SKM-1 treated with dmso at 0.1 percent for 144 hours (cell line): ENCODE measurements at regions not wholly inside any gene's neighbourhood (a gene's known extent, or its start where the extent isn't known, plus 50 kb on each side); places are given as distances from the start of the nearest gene placed in this dataset.
A peak's percentile ranks its signal among the peaks of the same experiment; 100 is the strongest.

Source experiments
- DNase-seq: peaks from one replicate; lab custom pipeline; 2025; ENCODE audit not compliant: unreplicated experiment; lab: John Stamatoyannopoulos, UW

DNA sequence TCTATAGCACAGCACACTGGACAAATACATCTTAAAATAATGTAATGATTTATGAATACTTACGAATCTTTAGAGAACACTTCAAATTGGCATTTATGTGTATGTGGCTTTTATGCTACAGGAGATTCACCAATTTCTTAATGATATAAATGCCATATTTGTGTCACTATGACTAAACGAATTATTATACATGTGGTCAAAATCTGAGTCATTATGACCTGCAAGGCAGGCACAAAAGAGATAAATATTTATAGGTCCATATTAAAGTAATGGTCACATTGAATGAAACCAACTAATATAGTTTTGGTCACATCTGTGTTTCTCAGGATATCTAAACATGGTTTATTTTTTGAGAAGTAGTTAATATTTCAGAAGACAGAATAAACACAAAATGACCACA lies 232.3 kb upstream of the SEMA6D start:
- DNase-seq: no peak

DNA sequence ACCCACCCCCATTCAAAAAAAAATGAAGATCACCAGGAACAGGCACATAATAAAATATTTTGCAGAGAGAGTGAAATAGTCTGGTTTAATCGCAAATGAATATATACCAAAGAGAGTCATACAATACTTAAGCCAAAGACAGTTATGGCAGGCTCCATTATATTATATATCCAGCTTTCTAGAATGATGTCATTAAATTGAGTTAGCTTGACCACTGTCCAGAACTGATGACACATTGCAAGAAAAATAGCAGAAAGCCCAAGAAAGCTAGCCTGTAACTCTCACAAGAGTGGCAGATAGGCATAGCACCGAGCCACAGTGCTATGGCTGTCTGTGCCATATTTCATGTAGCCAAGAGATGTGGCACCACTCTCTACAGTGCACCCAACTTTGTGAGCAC lies 231.9 kb upstream of the SEMA6D start:
- DNase-seq: no peak

DNA sequence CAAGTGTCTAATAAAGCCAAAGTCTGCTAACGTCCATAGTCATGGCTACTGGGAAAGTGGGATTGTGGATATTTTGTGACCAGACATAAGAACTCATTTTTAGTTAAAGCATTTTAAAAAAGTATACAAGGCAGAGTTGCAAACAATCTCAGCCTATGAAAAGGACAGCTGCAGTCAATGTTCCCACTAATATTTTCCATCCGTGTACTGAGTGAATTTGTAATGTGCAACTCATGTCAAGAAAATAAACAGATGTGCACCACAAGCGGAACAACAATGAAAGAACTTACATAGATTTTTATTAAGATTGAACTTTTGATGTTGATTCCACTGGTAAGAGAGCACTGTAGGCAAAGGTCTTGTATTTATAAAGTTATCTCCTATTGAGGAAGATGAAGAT lies 231.3 kb upstream of the SEMA6D start:
- DNase-seq: no peak

DNA sequence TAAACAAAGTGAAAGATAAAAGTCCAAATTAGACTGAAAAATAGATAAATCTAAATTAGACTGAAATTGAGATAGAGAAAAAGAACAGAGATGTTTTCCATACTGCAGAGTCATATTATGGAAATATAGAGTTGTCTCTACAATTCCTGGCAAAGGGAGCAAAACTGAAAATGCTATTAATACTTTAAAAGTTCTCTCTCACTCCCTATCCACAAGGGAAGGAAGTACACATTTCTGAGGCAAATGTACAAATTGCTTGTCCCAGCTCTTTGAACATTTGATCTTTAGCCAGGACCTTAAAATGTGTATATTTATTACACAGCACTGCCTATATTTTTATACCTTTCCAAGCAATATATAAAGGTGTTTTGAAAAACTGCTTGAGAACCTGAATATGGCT lies 225.1 kb upstream of the SEMA6D start:
- DNase-seq: no peak

DNA sequence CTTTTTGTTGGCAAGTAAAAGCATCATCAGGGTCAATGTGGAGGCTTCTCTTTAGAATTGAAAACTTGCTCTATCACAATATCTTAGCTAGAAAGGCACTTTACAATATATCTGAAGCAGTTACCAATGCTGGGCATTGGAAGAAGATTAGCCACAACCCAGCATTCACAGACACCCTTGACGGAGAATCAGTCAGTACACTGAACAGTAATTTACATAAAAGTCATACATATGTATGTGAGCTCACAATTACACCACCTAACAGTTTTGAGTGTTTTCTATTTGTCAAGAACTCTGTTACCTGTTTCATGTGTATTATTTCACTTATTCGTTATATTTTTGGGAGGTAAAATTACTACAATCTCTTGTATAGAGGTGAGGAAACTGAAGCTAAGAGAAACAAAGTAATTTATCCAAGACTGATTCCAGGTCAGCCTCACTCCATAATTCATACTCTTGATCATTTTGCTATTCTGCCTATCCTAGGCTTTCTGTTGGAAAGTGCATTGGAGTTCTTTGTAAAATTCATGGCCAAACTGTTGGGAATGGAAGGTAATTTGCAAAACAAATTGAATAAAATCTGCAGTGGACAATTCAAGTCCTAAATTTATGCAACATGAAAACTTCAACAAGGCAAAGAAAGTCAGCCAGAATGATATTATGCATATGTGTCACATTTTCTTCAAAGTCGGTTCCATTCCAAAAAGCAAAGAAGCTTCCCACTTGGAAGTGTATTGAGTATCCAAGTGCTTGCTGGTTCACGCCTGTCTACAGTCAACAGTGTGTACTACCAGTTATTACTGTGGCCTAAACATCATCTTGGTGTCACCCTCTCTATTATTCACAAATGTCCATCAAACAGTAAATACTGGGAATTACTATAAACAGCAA lies 223.7 kb upstream of the SEMA6D start:
- no peak for DNase-seq

DNA sequence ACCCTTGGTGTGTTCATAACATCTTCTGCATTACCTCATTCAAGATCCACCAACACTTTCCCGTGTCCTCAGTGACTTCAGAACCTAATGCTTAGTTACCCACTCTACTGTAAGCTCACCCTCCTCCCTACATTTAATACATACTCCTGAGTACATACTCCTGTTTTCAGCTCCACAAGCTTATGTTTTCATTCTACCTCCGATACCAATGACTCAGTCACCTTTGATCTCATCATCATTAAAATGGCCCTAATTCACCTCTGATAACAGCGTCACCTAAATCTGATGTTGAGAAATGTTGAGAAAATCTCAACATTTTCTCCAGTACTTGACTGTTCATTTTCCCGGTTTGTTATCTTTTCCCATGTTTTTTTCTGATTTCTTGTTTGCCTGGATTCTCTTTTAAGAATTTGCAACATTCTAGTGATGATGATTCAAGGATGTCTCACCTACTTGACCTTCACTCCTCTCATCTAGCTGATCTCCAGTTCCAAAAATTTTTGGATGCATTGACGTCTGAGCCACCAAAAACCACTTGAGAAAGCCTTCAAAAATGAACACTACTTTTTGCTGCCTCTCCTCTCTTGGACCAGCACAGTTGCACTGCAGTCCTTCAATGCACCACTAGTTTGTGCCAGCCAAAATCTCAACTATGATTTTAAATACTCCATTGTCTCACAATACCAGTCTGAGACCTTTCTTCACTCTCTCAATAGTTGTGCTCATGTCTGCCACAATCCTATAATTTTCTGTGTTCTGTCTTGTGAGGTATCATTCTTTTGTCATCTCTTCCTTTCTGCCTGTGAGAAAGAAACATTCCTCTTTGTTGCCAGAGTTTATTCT lies 220.7 kb upstream of the SEMA6D start:
- no peak for DNase-seq

DNA sequence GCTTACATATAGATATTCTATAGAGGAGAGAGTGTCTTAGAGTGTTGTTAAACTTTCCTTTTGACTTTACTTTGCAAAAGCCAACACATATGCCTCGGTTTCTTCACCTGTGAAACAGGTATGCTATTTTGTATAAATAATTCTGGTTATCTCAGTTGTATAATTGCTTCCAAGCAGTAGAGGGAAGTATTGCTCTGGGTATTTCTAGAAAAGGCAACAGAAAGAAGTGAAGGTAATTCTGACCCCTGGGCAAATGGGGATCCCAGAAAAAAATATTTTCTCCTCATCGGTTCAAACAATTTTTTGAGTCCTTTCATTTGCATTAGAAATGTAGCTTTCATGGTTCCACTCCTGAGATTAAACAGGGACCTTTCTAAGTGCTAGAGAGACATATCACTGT lies 216.5 kb upstream of the SEMA6D start:
- no peak for DNase-seq

DNA sequence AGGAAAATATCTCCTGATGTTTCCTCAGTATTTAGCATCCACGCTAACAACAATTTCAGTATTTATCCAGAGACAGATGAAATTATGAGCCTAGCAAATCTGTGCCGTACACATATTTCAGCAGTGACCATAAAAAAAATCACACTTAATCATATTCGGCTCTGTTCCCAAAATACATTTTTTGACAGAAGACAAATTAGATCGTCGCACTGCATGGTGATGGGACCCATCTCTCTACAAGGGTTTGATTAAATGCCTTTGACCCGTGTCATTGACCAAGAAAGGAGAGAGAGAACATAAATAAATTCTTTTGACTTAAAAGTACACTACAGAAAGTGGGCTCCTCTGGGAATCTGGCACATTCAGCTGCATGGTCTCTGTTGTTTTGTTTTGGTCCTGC lies 215.3 kb upstream of the SEMA6D start:
- DNase-seq: no peak

DNA sequence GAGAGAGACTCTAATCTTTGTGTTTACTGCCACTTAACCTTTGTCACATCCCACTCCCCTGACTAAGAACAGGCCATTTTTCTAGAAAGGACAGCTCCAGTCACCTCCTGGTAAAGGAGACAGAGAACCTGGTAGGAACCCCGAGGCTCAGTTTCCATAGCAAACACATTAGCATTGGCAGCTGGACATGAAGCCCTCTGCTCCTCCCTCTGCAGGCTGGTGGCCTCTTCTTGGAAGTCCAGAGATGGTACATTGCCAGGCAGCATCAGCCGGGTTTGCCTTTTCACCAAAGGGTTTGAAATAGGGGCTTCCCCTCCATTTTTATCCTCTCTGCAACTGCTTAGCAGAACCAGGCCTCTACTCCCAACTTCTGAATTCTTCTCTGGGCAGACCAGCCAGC lies 213.4 kb upstream of the SEMA6D start:
- no peak for DNase-seq

DNA sequence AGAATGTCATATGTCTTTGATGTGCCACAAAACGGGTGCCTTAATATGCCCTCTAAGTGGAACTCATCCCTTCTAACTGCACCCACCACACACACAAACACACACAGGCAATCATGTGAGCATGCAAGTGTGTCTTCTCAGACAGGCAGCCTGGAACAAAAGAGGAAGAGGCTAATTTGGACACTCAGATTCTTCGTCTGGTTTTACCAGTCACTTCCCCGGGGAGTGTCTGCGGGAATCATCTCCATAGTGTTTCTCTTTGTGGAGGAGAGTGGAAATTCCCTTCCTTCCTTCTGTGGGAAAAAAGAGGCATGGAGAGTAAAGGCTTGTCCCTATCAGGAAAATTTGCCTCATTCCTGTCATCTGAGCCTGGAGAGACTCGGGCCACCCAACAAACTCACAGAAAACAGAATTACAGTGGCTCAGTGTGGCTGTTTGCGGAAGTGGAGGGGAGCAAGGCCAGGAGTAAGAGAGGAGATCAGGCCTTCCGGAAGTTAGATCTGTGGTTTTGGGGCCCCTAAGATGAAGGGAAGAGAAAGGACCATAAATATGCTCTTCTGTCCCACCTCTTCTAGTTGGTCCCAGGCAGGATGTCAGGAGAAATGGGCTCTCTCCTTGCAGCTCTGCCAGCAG lies 212.6 kb upstream of the SEMA6D start:
- peak; percentile 77 for DNase-seq

DNA sequence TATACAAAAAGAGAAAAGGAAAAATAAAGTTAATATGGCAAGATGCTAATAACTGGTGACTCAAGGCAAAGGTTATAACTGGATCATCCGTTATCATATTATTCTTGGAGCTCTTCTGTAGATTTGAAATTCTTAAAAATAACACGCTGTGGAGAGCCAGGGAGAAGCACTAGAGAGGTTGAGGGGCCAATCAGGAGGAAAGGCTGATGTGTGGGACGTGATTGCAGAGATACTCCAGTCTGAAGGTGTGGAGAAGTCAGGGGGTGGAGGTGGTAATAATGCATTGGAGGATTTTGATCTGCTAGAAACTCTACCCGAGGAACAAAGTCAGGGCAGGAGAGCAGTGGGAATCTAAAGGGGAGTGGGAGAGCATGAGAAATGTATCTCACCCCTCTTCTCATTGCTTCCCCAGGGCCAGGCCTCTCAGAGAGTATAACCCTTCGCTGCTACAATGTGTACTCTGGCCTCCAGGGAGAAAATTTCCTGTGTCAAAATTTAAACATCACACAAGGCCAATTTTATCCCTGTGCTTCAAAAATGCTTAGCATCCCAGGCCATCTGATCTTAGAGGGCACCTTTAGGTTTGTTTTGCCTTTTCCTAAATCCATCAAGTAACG lies 211.5 kb upstream of the SEMA6D start:
- no peak for DNase-seq

DNA sequence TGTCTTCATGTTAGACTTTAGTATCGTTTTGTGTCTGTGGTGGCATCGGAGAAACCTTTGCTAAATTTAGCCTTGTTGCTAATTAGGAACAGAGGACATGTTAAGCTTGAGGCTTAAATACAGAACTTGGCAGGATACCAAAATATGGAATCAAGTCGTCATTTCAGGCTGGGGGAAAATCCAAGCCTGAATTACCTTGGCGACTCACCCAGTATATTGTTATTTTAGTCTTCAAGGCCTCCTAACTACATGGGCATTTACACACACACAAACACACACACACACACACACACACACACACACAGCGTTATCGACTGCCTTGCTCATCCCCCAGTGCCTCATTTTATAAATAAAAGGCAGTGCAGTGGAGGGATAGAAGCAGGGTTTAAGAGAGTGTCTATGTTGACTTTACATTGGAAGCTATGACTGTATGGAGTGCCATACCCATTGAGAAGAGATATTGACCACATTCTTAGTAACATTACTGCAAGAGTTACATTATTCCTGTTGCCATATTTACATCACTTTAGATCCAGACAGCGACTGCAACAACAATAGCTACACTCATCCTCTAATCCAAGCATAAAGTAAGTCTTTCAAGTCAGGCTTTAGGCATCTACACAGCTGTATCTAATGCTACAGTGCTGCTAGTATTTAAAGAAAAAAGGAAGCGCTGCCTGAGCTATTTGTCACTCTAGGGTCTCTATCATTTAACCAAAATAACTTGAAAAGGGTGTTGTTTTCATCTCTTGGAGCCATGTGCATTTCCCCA lies 210.8 kb upstream of the SEMA6D start:
- DNase-seq: no peak

DNA sequence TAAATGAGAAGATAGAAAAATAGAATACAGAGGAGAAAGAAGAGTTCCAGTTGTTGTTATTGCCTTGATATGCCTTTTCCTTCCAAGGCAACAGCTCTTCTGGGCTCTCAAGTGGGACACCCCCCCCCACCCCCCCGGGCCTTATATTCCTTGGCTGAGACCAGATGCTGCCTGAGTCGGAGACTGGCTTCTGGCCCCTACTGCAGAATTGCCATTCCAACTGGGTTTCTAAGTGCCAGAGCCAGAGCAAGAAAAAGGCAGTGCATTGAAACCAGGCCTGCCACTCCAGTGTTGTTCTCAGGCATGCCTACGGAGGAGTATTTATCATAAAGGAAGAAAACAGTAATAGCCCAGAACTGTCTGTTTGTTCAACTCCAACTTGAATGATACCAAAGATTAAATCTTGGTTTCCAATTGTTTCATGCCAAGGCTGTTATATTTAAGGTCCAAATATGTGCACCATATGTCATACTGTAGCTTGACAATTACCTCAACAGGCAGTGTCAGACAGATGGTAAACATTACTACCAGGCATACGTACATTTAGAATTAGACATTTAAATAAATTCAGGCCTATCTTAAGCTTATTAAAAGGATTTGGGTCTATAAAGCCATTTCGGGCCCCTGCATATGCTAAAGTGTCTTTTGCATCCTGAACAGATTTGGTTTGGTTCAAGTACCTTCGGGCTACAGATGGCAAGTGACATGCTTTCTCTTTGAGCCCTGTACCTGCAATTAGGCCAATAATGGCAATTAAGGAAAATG lies 209.9 kb upstream of the SEMA6D start:
- no peak for DNase-seq

DNA sequence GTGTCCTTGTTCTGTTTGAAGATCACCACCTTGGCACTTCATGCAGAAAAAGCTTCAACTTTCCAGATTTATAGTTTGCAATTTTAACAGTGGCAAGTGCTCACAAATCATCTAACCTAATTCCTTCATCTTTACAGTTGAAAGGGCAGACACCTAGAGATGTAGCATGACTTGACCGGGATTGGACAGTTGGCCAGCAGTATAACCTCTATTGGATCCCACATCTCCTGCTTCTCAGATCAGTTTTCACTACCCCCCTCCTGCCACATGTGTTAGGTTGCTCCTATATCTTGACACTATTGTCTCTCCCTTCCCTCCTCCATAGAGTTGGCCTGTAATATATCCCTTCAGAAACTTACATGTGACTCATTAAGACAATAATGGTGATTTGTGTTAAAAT lies 206.0 kb upstream of the SEMA6D start:
- no peak for DNase-seq

DNA sequence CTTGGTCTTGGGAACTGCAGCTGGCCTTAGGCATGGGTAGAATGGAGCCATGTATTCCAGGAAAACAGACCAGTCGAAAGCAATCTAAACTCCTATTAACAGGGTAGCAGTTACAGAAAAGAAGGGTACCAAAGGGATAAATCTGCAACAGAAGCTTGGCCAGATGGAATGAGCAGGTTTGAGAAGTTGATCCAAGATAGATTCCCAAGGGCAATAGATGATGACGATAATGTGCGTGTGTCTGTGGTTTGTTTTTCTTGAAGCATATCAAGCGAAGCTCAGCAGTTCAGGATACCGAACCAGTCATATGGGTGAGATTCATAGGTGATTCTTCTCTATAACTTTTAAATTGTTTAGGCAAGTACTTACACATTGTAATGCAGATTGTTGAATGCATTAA lies 203.8 kb upstream of the SEMA6D start:
- DNase-seq: no peak

DNA sequence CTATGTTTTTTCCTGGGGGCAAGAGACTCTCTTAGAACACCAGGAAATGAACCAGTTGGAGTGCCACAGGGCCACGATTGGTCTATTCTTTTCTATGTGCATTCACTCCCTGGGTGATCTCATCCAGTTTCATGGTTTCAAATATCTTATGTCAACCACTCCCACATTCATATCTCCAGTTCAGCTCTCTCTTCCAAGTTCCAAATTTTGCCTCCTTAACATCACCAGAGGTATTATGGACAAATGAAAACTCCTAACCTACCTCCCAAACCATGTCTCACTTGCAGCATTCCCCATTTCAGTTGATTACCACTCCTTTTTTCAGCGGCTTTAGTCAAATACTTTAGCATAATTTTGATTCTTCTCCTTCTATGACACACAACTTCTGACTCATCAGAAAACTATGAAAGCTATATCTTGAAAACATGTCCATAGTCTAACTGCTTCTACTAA lies 203.1 kb upstream of the SEMA6D start:
- DNase-seq: no peak

DNA sequence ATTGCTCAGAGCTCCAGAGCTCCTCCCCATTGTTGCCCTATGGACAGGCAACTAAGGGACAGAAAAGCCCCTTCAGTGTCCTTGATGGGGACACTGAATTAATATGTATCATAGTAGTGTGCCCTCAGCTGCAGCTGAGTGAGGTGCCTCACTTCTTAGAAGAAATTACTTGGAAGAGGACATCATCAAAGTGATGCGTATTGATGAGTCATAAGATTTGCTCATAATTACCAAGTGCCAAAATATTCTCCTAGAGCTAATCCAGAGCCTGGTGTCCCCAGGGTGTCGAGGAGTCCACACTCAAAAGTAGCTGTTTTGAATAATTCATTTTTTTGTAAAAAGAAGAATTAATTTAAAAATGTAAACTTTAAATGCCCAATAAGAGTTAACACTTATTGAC lies 200.7 kb upstream of the SEMA6D start:
- DNase-seq: no peak

DNA sequence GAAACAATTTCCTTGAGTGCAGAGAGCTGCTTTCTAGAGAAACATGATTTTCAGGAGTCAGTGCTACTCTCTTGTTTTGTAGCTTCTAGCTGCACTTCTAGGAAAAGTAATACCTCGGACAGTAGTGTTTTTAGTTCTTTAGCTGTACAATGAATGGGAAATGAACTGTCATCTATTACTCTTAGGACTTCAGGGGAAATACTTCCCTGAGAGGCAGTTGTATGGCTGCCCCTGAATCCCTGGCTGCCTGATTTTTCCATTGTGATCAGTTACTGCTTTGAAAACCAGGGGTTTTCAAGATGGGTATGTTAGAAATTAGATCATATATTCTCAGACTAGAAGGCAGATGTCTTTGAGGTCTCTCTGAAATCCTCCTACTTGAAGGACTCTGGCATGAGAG lies 200.3 kb upstream of the SEMA6D start:
- no peak for DNase-seq

DNA sequence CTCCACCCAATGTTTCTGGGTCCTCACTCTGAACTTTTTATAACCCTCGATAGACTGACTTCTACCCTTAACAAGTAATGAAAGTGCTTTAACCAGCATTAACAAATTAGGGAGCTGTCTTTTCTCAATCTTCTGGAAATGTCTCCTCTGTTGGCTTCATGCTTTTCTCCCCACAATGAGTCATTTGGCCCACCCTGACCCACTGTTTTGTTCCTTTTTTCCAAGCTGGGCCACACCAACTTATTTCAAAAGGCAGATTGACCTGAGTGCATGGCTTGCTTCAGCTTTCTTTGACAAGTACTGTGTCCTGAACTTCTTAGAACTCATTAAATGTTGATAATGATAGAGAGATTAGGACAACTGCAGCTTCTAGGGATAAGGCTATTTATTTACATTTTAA lies 199.6 kb upstream of the SEMA6D start:
- DNase-seq: peak; percentile 5
